Epithelial cell of esophagus (primary cell): ENCODE measurements at regions not wholly inside any gene's neighbourhood (a gene's known extent, or its start where the extent isn't known, plus 50 kb on each side); places are given as distances from the start of the nearest gene placed in this dataset.
A peak's percentile ranks its signal among the peaks of the same experiment; 100 is the strongest.

Experiments
- DNase-seq: peaks from one replicate; pipeline ENCODE4 v3.0.0; 2010; ENCODE audit warnings: low read depth
- H3K4me3 ChIP-seq: 2 replicates; pipeline ENCODE4 v1.5.1; 2011; ENCODE audit warnings: mild to moderate bottlenecking, low read length, control low read depth
- TF ChIP-seq, protein P1 (sequence below): IDR thresholded peaks from 2 replicates; pipeline ENCODE4 v1.5.1; 2011; ENCODE audit warnings: low read depth, mild to moderate bottlenecking, low read length, control low read depth, inconsistent platforms; ENCODE audit not compliant: insufficient read depth; ENCODE audit errors: missing control alignments

DNA sequence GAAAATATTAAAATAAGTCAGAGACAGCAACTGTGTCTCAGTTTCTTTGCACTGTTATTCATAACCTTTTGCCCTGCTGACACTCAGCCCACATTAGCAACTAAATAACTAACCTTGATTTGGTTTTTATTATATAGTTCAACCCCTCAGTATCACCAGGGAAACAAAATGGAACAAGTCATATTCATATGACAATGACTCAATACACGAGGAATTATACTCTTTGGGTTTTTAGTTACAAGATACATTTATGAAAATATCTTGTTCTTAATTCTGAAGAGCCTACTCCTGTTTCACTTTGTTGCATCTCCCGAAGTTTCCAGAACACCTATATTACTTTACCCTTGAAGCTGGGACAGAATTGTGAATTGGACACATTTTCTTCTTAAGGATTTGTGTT lies 845.4 kb downstream of the EFNA5 start:
- no peak overlapping the region for H3K4me3 ChIP-seq

DNA sequence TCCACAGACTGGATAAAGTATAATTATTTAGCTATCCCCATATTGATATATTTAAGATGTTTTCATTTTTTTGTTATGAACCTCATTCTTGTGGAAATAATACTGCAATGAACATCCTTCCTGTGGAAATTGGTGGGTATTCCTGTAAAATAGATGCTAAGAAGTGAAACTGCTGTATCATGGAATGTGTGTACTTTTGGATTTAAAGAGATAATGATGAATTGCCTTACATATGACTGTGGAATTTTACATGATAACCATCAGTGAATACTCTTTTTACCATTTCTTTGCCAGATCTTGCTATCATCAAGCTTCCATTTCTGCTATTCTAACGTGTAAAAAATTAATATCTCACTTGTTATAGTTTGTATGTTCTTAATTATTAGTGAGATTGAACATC lies 847.9 kb downstream of the EFNA5 start:
- DNase-seq = no peak
- TF ChIP-seq, protein P1, sequence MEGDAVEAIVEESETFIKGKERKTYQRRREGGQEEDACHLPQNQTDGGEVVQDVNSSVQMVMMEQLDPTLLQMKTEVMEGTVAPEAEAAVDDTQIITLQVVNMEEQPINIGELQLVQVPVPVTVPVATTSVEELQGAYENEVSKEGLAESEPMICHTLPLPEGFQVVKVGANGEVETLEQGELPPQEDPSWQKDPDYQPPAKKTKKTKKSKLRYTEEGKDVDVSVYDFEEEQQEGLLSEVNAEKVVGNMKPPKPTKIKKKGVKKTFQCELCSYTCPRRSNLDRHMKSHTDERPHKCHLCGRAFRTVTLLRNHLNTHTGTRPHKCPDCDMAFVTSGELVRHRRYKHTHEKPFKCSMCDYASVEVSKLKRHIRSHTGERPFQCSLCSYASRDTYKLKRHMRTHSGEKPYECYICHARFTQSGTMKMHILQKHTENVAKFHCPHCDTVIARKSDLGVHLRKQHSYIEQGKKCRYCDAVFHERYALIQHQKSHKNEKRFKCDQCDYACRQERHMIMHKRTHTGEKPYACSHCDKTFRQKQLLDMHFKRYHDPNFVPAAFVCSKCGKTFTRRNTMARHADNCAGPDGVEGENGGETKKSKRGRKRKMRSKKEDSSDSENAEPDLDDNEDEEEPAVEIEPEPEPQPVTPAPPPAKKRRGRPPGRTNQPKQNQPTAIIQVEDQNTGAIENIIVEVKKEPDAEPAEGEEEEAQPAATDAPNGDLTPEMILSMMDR = no peak
- no peak overlapping the region for H3K4me3 ChIP-seq

More for the DNA sequence above, 845.4 kb downstream of the EFNA5 start:
- DNase-seq = peak; percentile 7
- TF ChIP-seq, protein P1 = no peak

DNA sequence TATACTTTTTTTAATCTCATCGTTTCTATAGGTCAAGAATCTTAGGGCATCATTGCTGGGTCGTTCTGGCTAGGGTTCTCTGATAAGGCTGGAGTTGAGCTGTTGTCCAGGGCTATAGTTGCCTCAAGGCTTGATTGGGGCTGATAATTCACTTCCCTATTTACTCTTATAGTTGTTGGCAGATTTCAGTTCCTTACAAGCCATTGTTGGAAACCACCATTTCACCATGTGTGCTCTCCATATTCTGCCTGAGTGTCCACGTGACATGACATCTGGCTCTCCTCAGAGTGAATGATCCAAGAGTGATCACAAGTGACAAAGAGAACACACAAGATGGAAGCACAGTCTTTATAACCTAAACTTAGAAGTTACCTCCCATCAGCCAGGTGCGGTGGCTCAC lies 852.2 kb downstream of the EFNA5 start:
- no peak for DNase-seq
- TF ChIP-seq, protein P1 = no peak
- no peak overlapping the region for H3K4me3 ChIP-seq

DNA sequence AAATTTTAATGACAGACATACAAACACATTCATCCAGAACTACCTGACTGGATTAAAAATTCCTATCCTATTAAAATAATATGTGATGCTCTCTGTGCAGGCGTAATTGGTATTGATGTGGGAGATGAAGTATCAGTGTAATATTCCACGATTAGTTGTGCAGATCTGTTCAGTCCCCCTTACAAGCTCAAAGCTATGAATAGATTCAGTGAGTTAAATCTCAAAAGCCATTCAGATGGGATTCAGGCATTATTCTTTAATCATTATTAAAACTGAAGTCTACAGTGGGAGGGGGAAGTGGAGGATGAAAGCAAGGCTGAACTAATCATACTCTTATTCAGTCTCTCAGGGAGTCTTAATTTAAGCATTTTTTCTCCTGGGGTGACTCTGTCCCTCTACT lies 855.8 kb downstream of the EFNA5 start:
- TF ChIP-seq, protein P1 = no peak
- no peak overlapping the region for H3K4me3 ChIP-seq
- DNase-seq = no peak

DNA sequence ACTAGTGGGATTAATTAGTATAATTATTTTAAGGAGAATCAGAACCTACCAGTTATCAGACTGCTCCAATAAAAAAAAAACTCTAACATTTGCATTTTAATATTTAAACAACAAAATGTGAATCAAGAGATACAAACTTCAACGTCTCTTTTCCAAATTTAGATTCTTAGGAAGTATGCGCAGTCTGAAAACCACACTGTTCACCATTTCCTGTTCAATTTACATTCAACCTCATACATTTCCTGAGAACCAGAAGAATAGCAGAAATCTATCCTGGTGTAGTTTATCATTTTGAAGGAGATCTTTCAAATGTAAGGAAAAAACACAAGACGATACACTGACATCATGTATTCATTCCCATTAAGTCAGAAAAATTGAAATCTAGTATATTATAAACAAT lies 869.2 kb downstream of the EFNA5 start:
- H3K4me3 ChIP-seq = no peak overlapping the region
- DNase-seq = no peak
- TF ChIP-seq, protein P1 = no peak

DNA sequence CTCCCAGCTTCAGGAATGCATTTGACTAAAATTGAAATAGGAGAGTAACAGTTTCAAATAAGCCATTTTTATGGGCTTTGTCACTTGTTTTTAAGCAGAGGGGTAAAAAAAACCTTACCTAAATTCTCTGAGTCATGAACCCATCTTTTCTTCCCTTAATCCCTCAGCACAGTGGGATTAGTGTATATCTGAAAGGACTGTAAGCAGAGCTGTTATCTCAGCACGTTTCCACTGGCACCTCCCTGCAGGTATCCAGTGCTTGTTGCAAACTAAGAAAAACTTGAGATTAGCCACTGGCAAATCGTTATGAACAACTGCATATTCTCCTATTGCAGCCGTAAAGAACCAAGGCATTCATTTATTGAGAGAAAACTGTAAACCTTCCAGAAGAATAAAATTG lies 872.7 kb downstream of the EFNA5 start:
- DNase-seq = no peak
- TF ChIP-seq, protein P1 = no peak
- no peak overlapping the region for H3K4me3 ChIP-seq

DNA sequence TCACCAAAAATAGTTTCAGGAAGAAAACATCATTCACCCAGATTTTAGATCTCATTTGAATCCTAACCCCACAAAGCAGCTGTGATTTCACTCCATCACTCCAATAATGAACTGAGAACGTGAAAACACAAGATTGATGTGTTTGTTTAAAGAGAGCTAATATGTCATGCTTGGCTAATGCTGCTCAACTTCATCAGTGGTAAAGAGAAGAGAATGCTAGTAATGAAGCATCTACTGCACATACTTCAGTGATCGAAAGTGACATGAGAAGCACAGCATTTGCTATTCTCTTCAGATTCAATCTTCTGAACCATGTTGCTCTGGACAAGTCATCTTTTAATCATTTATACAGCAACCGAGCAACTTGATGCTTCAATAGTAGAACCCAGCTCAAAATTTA lies 874.7 kb downstream of the EFNA5 start:
- DNase-seq = no peak
- TF ChIP-seq, protein P1 = no peak
- H3K4me3 ChIP-seq = no peak overlapping the region
